Loucy (cell line): ENCODE measurements at regions not wholly inside any gene's neighbourhood (a gene's known extent, or its start where the extent isn't known, plus 50 kb on each side); places are given as distances from the start of the nearest gene placed in this dataset.

Experiments used
- CTCF ChIP-seq: fragments of 200-600 bp; sonication (generic); conservative IDR thresholded peaks from 2 replicates; pipeline ENCODE4 v1.5.1; 2014; ENCODE audit warnings: mild to moderate bottlenecking, antibody characterized with exemption, low read length
- EZH2phosphoT487 ChIP-seq: fragments of 200-600 bp; IDR thresholded peaks from 2 replicates; pipeline ENCODE4 v1.6.1; 2018; ENCODE audit warnings: antibody characterized with exemption, mild to moderate bottlenecking, moderate library complexity, borderline replicate concordance

GRCh38 chr5:67957374-67957773 is 258.2 kb upstream of the PIK3R1 start:
- TF ChIP-seq CTCF (no peak), EZH2phosphoT487 (no peak)
